Endodermal cell (in vitro differentiated cells): ENCODE measurements at regions not wholly inside any gene's neighbourhood (a gene's known extent, or its start where the extent isn't known, plus 50 kb on each side); places are given as distances from the start of the nearest gene placed in this dataset.

Experiments
- DNase-seq: peaks from one replicate; pipeline ENCODE4 v3.0.0-alpha.2; 2017
- H3K27ac ChIP-seq: 2 replicates; pipeline ENCODE4 v1.5.1; 2013; ENCODE audit warnings: mild to moderate bottlenecking, low read depth, low read length, moderate library complexity
- H3K27me3 ChIP-seq: 2 replicates; pipeline ENCODE4 v1.6.1; 2013; ENCODE audit warnings: mild to moderate bottlenecking, low read length, moderate library complexity; ENCODE audit not compliant: insufficient read depth, control insufficient read depth, poor library complexity, severe bottlenecking
- H3K36me3 ChIP-seq: 2 replicates; pipeline ENCODE4 v1.7.0; 2013; ENCODE audit warnings: mild to moderate bottlenecking, low read length, moderate library complexity; ENCODE audit not compliant: control insufficient read depth, insufficient read depth
- H3K4me1 ChIP-seq: one replicate; pipeline ENCODE4 v1.7.0; 2013; ENCODE audit warnings: low read length; ENCODE audit not compliant: control insufficient read depth, insufficient read depth
- H3K4me3 ChIP-seq: 2 replicates; pipeline ENCODE4 v1.5.1; 2013; ENCODE audit warnings: mild to moderate bottlenecking, low read length, moderate library complexity
- H3K9ac ChIP-seq: 2 replicates; pipeline ENCODE4 v1.6.1; 2013; ENCODE audit warnings: mild to moderate bottlenecking, low read length, moderate library complexity; ENCODE audit not compliant: poor library complexity, severe bottlenecking; ENCODE audit errors: extremely low read depth
- H3K9me3 ChIP-seq: 2 replicates; pipeline ENCODE4 v1.6.1; 2013; ENCODE audit warnings: mild to moderate bottlenecking, low read length, moderate library complexity; ENCODE audit not compliant: control insufficient read depth
- H3K27ac Mint-ChIP-seq: 2 replicates; pipeline ENCODE4 v1.8.0; 2020; ENCODE audit warnings: mixed read lengths
- H3K27me3 Mint-ChIP-seq: 2 replicates; pipeline ENCODE4 v1.8.0; 2021; ENCODE audit warnings: mild to moderate bottlenecking, mixed read lengths; ENCODE audit not compliant: insufficient read depth
- H3K36me3 Mint-ChIP-seq: 2 replicates; pipeline ENCODE4 v1.8.0; 2020; ENCODE audit warnings: low read depth, mixed read lengths
- H3K4me1 Mint-ChIP-seq: 2 replicates; pipeline ENCODE4 v1.8.0; 2020; ENCODE audit warnings: mixed read lengths
- H3K4me3 Mint-ChIP-seq: 2 replicates; pipeline ENCODE4 v1.8.0; 2020; ENCODE audit warnings: mild to moderate bottlenecking, moderate library complexity, mixed read lengths
- H3K9me3 Mint-ChIP-seq: 2 replicates; pipeline ENCODE4 v1.8.0; 2020; ENCODE audit warnings: mild to moderate bottlenecking, mixed read lengths
- WGBS, 2 experiments: methylation state at CpG; one replicate each; pipeline versions ENCODE4 v1.1.5 to v1.1.7; 2013; ENCODE audit warnings: missing lambda C conversion rate in 2 of 2, mixed read lengths in 1 of 2; ENCODE audit not compliant: insufficient coverage in 1 of 2, insufficient read length in 1 of 2; 5-methylcytosine and 5-hydroxymethylcytosine counted together
- TF ChIP-seq, protein P1 (sequence below): fragments of 200-600 bp; sonication (generic); conservative IDR thresholded peaks from 2 replicates; pipeline ENCODE4 v1.5.0; 2021; ENCODE audit warnings: antibody characterized with exemption, mild to moderate bottlenecking

- Mint-ChIP-seq H3K27ac (no peak overlapping the region), H3K36me3 (no peaks in the 10 kb centered on the region), H3K4me1 (peaks cover 3% of the 10 kb centered on the region), H3K9me3 (no peaks in the 10 kb centered on the region), H3K4me3 (no peak overlapping the region), H3K27me3 (no peaks in the 10 kb centered on the region)
- Histone ChIP-seq H3K27me3 (no peaks in the 10 kb centered on the region), H3K9ac (no peak overlapping the region), H3K36me3 (no peaks in the 10 kb centered on the region), H3K27ac (no peak overlapping the region), H3K4me1 (no peaks in the 10 kb centered on the region), H3K9me3 (no peaks in the 10 kb centered on the region), H3K4me3 (no peak overlapping the region)
- TF ChIP-seq, protein P1, sequence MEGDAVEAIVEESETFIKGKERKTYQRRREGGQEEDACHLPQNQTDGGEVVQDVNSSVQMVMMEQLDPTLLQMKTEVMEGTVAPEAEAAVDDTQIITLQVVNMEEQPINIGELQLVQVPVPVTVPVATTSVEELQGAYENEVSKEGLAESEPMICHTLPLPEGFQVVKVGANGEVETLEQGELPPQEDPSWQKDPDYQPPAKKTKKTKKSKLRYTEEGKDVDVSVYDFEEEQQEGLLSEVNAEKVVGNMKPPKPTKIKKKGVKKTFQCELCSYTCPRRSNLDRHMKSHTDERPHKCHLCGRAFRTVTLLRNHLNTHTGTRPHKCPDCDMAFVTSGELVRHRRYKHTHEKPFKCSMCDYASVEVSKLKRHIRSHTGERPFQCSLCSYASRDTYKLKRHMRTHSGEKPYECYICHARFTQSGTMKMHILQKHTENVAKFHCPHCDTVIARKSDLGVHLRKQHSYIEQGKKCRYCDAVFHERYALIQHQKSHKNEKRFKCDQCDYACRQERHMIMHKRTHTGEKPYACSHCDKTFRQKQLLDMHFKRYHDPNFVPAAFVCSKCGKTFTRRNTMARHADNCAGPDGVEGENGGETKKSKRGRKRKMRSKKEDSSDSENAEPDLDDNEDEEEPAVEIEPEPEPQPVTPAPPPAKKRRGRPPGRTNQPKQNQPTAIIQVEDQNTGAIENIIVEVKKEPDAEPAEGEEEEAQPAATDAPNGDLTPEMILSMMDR: no peak
- DNase-seq: no peak
- WGBS, 2 experiments: 81 to 82% methylated on average over 1 to 3 of the region's 3 CpGs
Measured at GRCh38 chr14:80316441-80316840, 105.1 kb upstream of the DIO2 start.

GRCh38 chr14:80315681-80316080, 104.4 kb upstream of the DIO2 start:
- H3K27ac Mint-ChIP-seq: no peak overlapping the region
- no peak overlapping the region for H3K4me3 Mint-ChIP-seq
- Histone ChIP-seq H3K4me1 (no peaks in the 10 kb centered on the region), H3K9me3 (no peaks in the 10 kb centered on the region), H3K4me3 (no peak overlapping the region), H3K36me3 (no peaks in the 10 kb centered on the region), H3K9ac (no peak overlapping the region), H3K27me3 (no peaks in the 10 kb centered on the region), H3K27ac (no peak overlapping the region)
- TF ChIP-seq, protein P1: no peak
- DNase-seq: no peak
- 90% methylated on average over 1 of the region's 1 CpG; no CpG with 5 or more reads in 1 of the 2 experiments for whole genome bisulfite sequencing, 2 experiments
- no peaks in the 10 kb centered on the region for H3K36me3 Mint-ChIP-seq
- no peaks in the 10 kb centered on the region for H3K27me3 Mint-ChIP-seq
- H3K4me1 Mint-ChIP-seq: peaks cover 3% of the 10 kb centered on the region
- H3K9me3 Mint-ChIP-seq: no peaks in the 10 kb centered on the region

DNA sequence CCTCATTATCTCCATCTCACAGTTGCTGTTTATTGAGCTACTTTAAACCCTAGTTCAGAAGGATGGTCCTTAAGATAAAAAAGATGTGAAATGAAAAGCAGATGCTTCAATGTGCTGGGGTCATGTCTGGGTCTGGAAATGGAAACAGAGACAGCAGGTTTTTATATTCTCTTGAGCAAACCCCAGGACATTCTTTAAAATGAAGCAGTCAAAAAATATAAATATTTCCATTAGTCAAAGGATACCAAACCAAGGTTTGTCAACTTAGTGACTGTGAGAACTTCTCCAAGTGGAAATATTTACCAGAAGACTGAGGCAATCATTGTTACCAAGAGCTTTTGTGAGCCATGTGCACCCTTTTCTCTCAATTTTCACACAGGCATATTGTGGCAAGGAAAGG, 102.5 kb upstream of the DIO2 start:
- DNase-seq: no peak
- peaks cover 3% of the 10 kb centered on the region for H3K27me3 Mint-ChIP-seq
- Histone ChIP-seq H3K27ac (no peak overlapping the region), H3K27me3 (no peaks in the 10 kb centered on the region), H3K9me3 (no peaks in the 10 kb centered on the region), H3K4me1 (no peaks in the 10 kb centered on the region), H3K4me3 (no peak overlapping the region), H3K36me3 (no peaks in the 10 kb centered on the region), H3K9ac (no peak overlapping the region)
- TF ChIP-seq, protein P1: no peak
- H3K36me3 Mint-ChIP-seq: no peaks in the 10 kb centered on the region
- H3K9me3 Mint-ChIP-seq: no peaks in the 10 kb centered on the region
- peaks cover 3% of the 10 kb centered on the region for H3K4me1 Mint-ChIP-seq
- H3K27ac Mint-ChIP-seq: no peak overlapping the region
- H3K4me3 Mint-ChIP-seq: no peak overlapping the region
